ENCODE measurements at regions not wholly inside any gene's neighbourhood (a gene's known extent, or its start where the extent isn't known, plus 50 kb on each side); places are given as distances from the start of the nearest gene placed in this dataset.
"Not testable (repeated sequence)": the region's sequence is repeated elsewhere in the genome, so short reads cannot be mapped to it uniquely, and the experiment has no call there.

- no peak for TF ChIP-seq CTCF (IDR thresholded peaks at IDR 0.05; ENCODE audit: insufficient read depth, low read depth, low read length, missing control alignments)
- no peak overlapping the region for H3K4me3 ChIP-seq (ENCODE audit: low read depth, low read length)
- no peak for DNase-seq (ENCODE audit: low read depth)
Observed at GRCh38 chr2:187774551-187775071, 220.4 kb upstream of the TFPI start.

GRCh38 chr2:187775196-187775595, 221.0 kb upstream of the TFPI start:
- no peak overlapping the region for H3K4me3 ChIP-seq (ENCODE audit: low read depth, low read length)
- TF ChIP-seq CTCF (IDR thresholded peaks at IDR 0.05; ENCODE audit: insufficient read depth, low read depth, low read length, missing control alignments), result no peak
- no peak for DNase-seq (ENCODE audit: low read depth)

GRCh38 chr2:187775651-187776050, 221.4 kb upstream of the TFPI start:
- H3K4me3 ChIP-seq (ENCODE audit: low read depth, low read length), result no peak overlapping the region
- DNase-seq (ENCODE audit: low read depth), result no peak
- no peak for TF ChIP-seq CTCF (IDR thresholded peaks at IDR 0.05; ENCODE audit: insufficient read depth, low read depth, low read length, missing control alignments)

GRCh38 chr2:187782301-187782700, 228.1 kb upstream of the TFPI start:
- no peak for DNase-seq (ENCODE audit: low read depth)
- no peak for TF ChIP-seq CTCF (IDR thresholded peaks at IDR 0.05; ENCODE audit: insufficient read depth, low read depth, low read length, missing control alignments)
- H3K4me3 ChIP-seq (ENCODE audit: low read depth, low read length), result no peak overlapping the region

- TF ChIP-seq CTCF (IDR thresholded peaks at IDR 0.05; ENCODE audit: insufficient read depth, low read depth, low read length, missing control alignments), result no peak
- DNase-seq (ENCODE audit: low read depth), result no peak
- H3K4me3 ChIP-seq (ENCODE audit: low read depth, low read length), result no peak overlapping the region
Observed at GRCh38 chr2:187783446-187783845, 229.2 kb upstream of the TFPI start.

- H3K4me3 ChIP-seq (ENCODE audit: low read depth, low read length); DNase-seq (ENCODE audit: low read depth): not testable (repeated sequence)
Observed at GRCh38 chr2:187784138-187784537, 229.9 kb upstream of the TFPI start.

GRCh38 chr2:187799601-187800000, 245.4 kb upstream of the TFPI start:
- no peak for DNase-seq (ENCODE audit: low read depth)
- no peak for TF ChIP-seq CTCF (IDR thresholded peaks at IDR 0.05; ENCODE audit: insufficient read depth, low read depth, low read length, missing control alignments)
- H3K4me3 ChIP-seq (ENCODE audit: low read depth, low read length), result no peak overlapping the region

Measured in GM12865 (cell line).